Heart right ventricle (tissue), 16 donors: ENCODE measurements at regions not wholly inside any gene's neighbourhood (a gene's known extent, or its start where the extent isn't known, plus 50 kb on each side); places are given as distances from the start of the nearest gene placed in this dataset.

Experiments
- ATAC-seq, 8 donors: fragments of 200-7000 bp; cut with Tn5 transposase; one replicate each; pipeline ENCODE4 v1.9.1; 2020; ENCODE audit warnings: mild to moderate bottlenecking in 8 of 8, moderate library complexity in 8 of 8, moderate number of reproducible peaks in 1 of 8
- DNase-seq, 2 donors: peaks; one replicate each; pipeline ENCODE4 v3.0.0-alpha.2; 2020
- H3K27ac ChIP-seq, 10 donors: fragments of 200-600 bp; sonication (generic) in 2 of 10; one replicate each; pipeline versions ENCODE4 v1.5.0 to v1.8.0; 2020 to 2022; ENCODE audit warnings: mild to moderate bottlenecking in 3 of 10
- H3K27me3 ChIP-seq, 7 donors: fragments of 200-600 bp; one replicate each; pipeline ENCODE4 v1.8.0; 2021 to 2022; ENCODE audit warnings: mild to moderate bottlenecking in 2 of 7
- H3K36me3 ChIP-seq, 9 donors: fragments of 200-600 bp; sonication (generic) in 1 of 9; one replicate each; pipeline versions ENCODE4 v1.5.0 to v1.8.0; 2020 to 2022; ENCODE audit warnings: mild to moderate bottlenecking in 2 of 9
- H3K4me1 ChIP-seq, 9 donors: fragments of 200-600 bp; sonication (generic) in 1 of 9; one replicate each; pipeline versions ENCODE4 v1.5.0 to v1.8.0; 2020 to 2022; ENCODE audit warnings: mild to moderate bottlenecking in 4 of 9
- H3K4me3 ChIP-seq, 10 donors: fragments of 200-600 bp; sonication (generic) in 2 of 10; one replicate each; pipeline versions ENCODE4 v1.5.0 to v1.8.0; 2020 to 2022; ENCODE audit warnings: mild to moderate bottlenecking in 7 of 10, moderate library complexity in 2 of 10
- H3K9me3 ChIP-seq, 11 donors: fragments of 200-600 bp in 10 of 11; sonication (generic) in 2 of 11; one replicate each; pipeline versions ENCODE4 v1.5.0 to v1.8.0; 2013 to 2022; ENCODE audit warnings: mild to moderate bottlenecking in 2 of 11, control low read depth in 1 of 11, moderate library complexity in 1 of 11
- WGBS, 2 donors: extraction: QIAGEN DNeasy Blood & Tissue Kit; methylation state at CpG; one replicate each; pipeline ENCODE4 v1.1.7; 2013; ENCODE audit warnings: inconsistent platforms in 1 of 2; 5-methylcytosine and 5-hydroxymethylcytosine counted together
- intact Hi-C, 10 donors: fragments of 100-400 bp; cut with DNase I; formaldehyde crosslinking; loops; one replicate each; pipeline versions ENCODE4 v1.11.1 to v1.14.2; 2022
- TF ChIP-seq, protein P1 (sequence below), 9 donors: fragments of 200-600 bp; sonication (generic) in 2 of 9; IDR thresholded peaks; one replicate each; pipeline versions ENCODE4 v1.5.0 to v1.8.0; 2021 to 2022; ENCODE audit warnings: antibody characterized with exemption in 9 of 9, mild to moderate bottlenecking in 5 of 9, moderate library complexity in 1 of 9
- donor health status: Arrhythmogenic right ventricular cardiomyopathy.
- donor health status: ischemic (EF 13 %, LVEDD 7.1; RV severe dilation, severe dysfunction).
- donor health status: healthy with polysubstance abuse.
- donor health status: DM: no; HTN: yes; CAD: no.
- donor health status: DM: no; HTN: no; CAD: no.
- donor health status: ischemic (EF 25% LVEDD 6.9; RV normal size, moderate dysfunction).
- donor health status: ischemic (EF 25% LVEDD 5.7; RV mildly dilated, moderate dysfunction).
- donor health status: healthy.
- donor health status: DM: yes; HTN: yes; CAD: no.
- donor health status: Ischemic cardiomyopathy.
- donor health status: ischemic (EF 35%, LVEDD 5.7; RV mildly dilated, moderate dysfunction).
- donor health status: nonischemic (EF 11% LVEDD 7.7; RV severe dilation, severe dysfunction).
- donor health status: DM: yes; HTN: yes; CAD: no.
- donor health status: PGD.
- donor health status: ischemic (EF 29% LVEDD 5.4; RV normal size, mild dysfunction).
- donor health status: nonischemic (EF 23%, LVEDD 6.1; RV moderate dilation, normal function).

- 82 to 83% methylated on average over 2 of the region's 2 CpGs for WGBS, 2 donors
- H3K4me1 ChIP-seq, result no peaks in the 10 kb centered on the region
- no peak for DNase-seq
- H3K27ac ChIP-seq, result no peak overlapping the region
- intact Hi-C loops, result loop anchor here in 1 of 10 donors (10.0 kb wide), 1 partner anchor 241 kb away; no protein-coding TSS in a partner anchor
- no peak overlapping the region for H3K4me3 ChIP-seq
- H3K36me3 ChIP-seq, result no peaks in the 10 kb centered on the region
- TF ChIP-seq, protein P1, sequence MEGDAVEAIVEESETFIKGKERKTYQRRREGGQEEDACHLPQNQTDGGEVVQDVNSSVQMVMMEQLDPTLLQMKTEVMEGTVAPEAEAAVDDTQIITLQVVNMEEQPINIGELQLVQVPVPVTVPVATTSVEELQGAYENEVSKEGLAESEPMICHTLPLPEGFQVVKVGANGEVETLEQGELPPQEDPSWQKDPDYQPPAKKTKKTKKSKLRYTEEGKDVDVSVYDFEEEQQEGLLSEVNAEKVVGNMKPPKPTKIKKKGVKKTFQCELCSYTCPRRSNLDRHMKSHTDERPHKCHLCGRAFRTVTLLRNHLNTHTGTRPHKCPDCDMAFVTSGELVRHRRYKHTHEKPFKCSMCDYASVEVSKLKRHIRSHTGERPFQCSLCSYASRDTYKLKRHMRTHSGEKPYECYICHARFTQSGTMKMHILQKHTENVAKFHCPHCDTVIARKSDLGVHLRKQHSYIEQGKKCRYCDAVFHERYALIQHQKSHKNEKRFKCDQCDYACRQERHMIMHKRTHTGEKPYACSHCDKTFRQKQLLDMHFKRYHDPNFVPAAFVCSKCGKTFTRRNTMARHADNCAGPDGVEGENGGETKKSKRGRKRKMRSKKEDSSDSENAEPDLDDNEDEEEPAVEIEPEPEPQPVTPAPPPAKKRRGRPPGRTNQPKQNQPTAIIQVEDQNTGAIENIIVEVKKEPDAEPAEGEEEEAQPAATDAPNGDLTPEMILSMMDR (IDR thresholded peaks at IDR 0.05), result no peak
- H3K27me3 ChIP-seq, result peaks cover 0 to 19% (median 0%) of the 10 kb centered on the region in 7 donors
- H3K9me3 ChIP-seq, result no peaks in the 10 kb centered on the region
- no peak for ATAC-seq
These were observed 119.0 kb upstream of the PTPRZ1 start for GRCh38 chr7:121753944-121754343.

- no peak for ATAC-seq
- H3K36me3 ChIP-seq, result no peaks in the 10 kb centered on the region
- no peak overlapping the region for H3K4me3 ChIP-seq
- no peaks in the 10 kb centered on the region for H3K4me1 ChIP-seq
- intact Hi-C loops, result loop anchor here in 1 of 10 donors (10.0 kb wide), 1 partner anchor 242 kb away; no protein-coding TSS in a partner anchor
- no peak for DNase-seq
- WGBS, 2 donors, result 11 to 16% methylated on average over 4 of the region's 4 CpGs
- TF ChIP-seq, protein P1 (IDR thresholded peaks at IDR 0.05), result peak in 3 of 9 donors; percentile 10 to 18 (median 17)
- no peak overlapping the region for H3K27ac ChIP-seq
- H3K27me3 ChIP-seq, result peaks cover 0 to 19% (median 0%) of the 10 kb centered on the region in 7 donors
- H3K9me3 ChIP-seq, result no peaks in the 10 kb centered on the region
These were observed 120.3 kb upstream of the PTPRZ1 start for GRCh38 chr7:121752706-121753105.

GRCh38 chr7:121748546-121748945 lies 124.4 kb upstream of the PTPRZ1 start:
- H3K27me3 ChIP-seq, result peaks cover 0 to 11% (median 0%) of the 10 kb centered on the region in 7 donors
- no peaks in the 10 kb centered on the region for H3K4me1 ChIP-seq
- ATAC-seq (no peak), DNase-seq (no peak)
- intact Hi-C loops, result no loop called here
- H3K27ac ChIP-seq, result no peak overlapping the region
- no peaks in the 10 kb centered on the region for H3K36me3 ChIP-seq
- no peaks in the 10 kb centered on the region for H3K9me3 ChIP-seq
- WGBS, 2 donors, result 18 to 31% methylated on average over 1 of the region's 1 CpG
- no peak overlapping the region for H3K4me3 ChIP-seq
- TF ChIP-seq, protein P1 (IDR thresholded peaks at IDR 0.05), result no peak

GRCh38 chr7:121745856-121746255 lies 127.1 kb upstream of the PTPRZ1 start:
- no peak overlapping the region for H3K27ac ChIP-seq

More at GRCh38 chr7:121745856-121746255, 127.1 kb upstream of the PTPRZ1 start:
- Histone ChIP-seq H3K4me3 (no peak overlapping the region), H3K4me1 (no peaks in the 10 kb centered on the region), H3K9me3 (no peaks in the 10 kb centered on the region), H3K27me3 (no peaks in the 10 kb centered on the region), H3K36me3 (no peaks in the 10 kb centered on the region)
- DNase-seq (no peak), ATAC-seq (no peak)
- intact Hi-C loops, result no loop called here
- whole genome bisulfite sequencing, 2 donors, result 92% methylated on average over 1 of the region's 1 CpG
- TF ChIP-seq, protein P1 (IDR thresholded peaks at IDR 0.05), result no peak
